ENCODE measurements at regions not wholly inside any gene's neighbourhood (a gene's known extent, or its start where the extent isn't known, plus 50 kb on each side); places are given as distances from the start of the nearest gene placed in this dataset.

DNA sequence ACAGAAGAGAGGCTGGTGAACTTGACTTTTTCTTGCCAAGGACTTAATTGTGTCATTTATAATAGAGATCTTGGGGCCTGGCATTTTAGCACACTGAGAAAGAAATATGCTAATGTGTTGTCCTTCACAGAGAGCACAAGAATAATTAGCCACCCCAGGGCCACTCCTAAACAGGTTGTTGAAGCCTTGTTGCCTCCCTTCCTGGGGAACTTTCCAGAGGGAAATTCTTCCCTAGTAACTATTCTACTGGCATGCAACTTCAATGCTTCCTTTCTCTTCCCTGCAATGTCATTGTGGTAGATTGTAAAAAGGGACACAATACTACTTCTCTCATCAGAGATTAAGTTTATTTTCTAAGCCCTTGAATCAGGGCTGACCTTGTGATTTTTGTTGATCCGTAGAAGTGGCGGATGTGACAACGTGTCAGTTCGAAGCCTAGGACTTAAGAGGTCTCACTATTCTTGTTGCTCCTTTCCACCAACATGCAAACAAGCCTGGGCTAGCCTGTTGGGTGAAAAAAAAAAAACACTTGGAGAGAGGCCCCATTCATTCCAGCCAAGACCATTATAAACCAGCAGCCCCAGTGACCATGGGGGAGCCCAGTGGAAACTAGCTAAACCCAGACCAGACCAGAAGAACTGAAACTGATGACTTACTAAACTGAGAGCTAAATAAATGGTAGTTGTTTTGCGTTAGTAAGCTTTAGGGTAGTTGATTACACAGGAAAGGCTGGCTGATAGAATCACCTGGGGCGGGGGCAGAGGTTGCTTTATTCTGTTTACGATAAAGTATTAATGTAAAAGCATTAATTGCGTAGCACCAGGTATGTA lies 287.2 kb downstream of the SHQ1 start:
- DNase-seq = no peak

DNA sequence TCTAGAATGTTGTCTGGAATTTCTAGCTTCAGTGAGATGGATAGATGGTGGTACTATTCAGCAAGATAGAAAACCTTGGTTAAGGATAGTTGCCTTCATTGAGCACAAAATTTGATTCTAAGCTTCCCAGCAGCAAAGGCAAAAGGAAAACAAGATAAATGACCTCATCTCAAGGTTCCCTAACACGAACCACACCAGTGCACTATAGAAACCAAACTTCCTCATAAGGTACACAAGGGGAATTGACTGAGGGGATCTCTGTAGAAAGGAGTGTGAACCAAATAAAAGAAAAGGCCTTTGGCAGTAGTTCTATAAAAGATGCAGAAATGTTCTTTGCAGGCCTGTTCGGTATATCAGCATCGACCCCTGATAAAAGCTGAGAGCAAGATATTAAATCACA lies 288.9 kb downstream of the SHQ1 start:
- DNase-seq = no peak

DNA sequence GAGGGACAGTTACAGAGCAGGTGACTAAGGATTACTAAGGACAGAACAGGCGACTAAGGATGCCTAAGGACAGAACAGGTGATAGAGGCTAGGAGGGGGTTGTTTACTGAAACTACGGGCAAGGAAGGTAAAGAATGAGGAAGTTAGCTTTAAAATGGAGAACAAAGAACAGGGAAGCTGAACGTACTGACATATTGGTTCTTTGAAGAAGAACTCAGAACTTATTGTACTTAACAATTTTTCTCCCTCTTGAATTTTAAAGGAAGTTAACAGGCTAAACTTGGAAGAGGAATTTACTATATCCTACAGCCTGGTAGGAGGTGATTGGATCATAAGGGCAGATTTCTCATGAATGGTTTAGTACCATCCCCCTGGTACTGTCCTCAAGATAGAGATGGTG lies 290.2 kb downstream of the SHQ1 start:
- no peak for DNase-seq

DNA sequence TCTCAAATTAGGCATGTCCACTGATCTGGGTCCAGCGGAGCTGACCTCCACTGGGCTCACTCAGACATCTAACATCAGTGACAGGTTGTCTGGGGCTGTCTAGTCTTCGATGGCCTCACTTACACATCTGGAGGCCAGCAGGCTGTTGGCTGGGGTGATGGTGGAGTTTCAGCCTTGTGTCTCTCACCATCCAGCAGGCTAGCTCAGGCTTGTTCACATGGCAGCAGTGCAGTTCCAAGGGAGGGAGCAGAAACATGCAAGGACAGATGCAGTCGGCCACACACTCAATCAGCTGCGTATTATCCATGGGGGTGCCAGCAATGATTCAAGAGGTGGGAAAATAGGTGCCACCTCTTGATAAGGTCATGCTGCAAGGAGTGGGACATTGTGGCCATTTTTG lies 292.5 kb downstream of the SHQ1 start:
- no peak for DNase-seq

DNA sequence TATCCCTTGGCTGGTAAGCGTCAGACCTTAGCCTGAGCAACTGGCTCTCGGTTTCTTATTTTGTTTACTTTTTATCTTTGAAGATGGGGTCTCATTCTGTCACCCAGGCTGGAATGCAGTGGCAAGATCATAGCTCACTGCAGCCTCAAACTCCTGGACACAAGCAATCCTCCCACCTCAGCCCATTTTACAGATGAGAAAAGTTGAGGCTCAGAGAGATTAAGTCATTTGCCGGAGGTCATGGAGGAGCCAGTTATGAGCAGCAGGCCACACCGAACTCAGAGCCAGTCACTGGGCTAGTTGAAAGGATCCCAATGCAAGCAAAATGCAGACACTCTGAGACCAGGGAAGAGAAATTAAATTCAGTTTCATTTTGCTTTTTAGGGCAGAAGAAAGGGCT lies 293.6 kb downstream of the SHQ1 start:
- no peak for DNase-seq

DNA sequence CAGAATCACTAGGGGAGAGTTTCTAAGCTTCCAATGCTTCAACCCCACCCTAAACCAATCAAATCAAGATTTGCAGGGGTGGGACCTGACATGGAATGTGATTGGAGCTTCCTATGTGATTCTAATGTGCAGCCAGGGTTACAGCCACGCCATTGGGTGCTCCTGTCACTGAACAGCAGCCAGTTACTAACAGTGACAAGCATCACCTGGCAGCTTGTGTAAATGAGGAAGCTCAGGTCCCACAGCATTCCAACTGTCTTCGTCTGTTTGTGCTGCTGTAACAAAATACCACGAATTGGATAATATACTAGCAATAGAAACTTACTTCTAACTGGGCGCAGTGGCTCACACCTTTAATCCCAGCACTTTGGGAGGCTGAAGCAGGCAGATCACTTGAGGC lies 294.9 kb downstream of the SHQ1 start:
- DNase-seq = no peak

DNA sequence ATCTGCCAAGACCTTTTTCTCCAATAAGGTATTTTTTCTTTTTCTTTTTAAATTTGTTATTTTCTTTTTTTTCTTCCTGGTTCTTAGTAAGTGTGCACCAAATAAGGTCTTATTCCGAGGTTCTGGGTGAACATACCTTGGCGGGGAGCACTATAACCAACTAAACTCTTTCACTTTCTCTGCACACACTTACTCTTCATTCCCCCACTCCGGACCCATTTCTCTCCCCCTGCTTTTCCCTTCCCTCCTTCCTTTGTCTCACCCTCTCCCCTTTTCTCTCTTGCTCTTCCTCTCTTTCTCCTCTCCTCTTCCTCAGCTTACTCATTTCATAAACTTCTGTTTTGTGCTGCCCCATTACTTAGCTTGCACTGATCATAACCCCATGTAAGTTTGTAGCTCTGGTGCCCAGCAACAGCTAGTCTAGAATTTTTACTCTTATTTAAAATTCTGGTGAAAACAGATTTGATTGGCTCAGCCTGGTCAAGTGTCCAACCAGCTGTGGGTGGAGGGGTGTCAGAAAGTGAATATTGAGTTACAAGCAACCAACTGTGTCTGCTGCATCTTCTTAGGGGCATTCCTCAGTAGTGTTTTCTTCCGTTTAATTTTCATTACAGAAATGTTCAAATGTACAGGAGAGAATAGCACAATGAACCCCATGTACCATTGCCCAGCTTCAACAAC lies 297.5 kb downstream of the SHQ1 start:
- DNase-seq = no peak

DNA sequence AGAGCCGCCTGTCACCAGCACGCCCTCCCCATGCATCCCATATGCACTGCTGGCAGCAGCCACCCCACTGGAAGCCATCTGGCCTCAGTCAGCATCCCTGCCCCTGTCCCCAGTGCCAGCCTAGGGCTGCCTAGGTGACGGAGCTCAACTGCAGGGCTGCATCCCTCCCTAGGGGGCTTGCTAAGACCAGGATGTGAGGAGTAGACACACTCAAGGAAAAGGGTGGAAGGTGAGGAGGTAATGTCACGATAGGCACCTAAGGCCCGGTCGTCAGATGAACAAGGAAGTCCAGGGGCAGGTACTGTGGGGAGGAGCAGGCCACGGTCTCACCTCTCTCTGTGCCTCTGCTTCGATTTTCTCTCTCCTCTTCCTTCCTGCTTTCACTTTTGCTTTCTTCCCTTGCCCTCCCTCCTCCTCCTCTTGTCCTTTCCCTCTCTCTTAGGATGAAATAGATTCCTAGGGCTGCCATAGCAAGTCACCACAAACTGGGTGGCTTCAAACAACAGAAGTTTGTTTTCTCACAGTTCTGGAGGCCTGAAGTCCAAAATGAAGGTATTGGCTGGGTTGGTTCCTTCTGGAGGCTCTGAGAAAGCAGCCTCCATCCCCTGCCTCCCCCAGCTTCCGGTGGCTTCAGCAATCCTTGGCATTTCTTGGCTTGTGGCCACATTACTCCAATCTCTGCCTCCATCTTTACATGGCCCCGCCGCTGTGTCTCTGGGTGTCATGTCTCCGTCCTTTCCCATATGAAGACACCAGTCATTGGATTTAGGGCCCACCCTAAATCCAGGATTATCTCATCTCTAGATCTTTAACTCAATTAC lies 298.3 kb downstream of the SHQ1 start:
- DNase-seq = peak; percentile 26

DNA sequence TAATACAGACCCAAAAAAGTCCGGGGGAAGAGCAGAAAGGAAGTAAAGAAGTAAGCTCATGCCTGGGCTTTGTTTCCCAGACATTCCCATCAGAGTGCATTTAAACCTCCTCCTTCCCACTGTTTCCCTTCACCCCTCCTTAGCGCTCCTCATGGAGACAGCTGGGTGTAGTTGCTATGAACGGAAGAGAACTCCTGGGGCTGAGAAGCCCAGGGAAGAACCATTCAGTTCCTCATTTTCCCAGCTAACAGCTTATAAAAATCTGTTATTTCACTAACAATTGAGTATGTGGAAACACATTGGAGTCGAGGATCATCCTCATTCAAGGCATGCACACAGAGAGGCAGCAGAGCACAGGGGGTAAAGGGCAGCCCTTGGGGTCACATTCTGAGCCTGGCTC lies 299.3 kb downstream of the SHQ1 start:
- no peak for DNase-seq

DNA sequence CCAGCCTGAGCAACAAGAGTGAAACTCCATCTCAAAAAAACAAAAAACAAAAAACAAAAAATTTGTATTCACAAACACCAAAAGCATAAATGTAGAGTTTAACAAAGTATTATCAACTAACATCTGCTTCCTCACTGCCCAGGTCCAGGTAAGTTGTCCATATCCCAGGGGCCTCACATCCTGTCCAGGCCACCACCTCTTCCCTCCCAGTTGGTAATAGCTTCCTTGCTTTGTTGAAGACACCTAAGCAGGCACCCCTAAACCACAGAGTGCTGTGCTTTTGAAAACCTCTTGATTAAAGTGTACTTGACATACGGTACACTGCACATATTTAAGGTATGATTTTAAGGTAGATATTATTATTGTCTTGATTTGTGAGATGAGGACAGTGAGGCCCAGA lies 299.8 kb downstream of the SHQ1 start:
- DNase-seq = no peak

DNA sequence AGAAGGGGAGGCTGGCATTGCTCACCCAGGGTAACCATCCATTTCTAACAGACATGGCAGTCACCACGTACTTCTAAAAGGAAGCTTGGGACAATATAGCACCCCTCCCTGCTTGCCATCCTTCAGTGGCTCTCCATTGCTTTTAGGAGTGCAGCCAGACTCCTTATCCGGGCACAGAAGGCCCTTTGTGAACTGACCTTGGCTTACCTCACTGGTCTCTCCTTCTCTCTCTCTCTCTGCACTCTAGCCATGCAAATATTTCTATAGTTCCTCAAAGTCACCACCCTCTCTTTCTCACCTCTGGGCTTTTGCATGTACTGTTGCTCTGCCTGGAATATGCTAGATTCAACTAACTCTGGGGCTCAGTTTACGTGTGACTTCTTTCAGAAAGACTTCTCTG lies 301.1 kb downstream of the SHQ1 start:
- no peak for DNase-seq

DNA sequence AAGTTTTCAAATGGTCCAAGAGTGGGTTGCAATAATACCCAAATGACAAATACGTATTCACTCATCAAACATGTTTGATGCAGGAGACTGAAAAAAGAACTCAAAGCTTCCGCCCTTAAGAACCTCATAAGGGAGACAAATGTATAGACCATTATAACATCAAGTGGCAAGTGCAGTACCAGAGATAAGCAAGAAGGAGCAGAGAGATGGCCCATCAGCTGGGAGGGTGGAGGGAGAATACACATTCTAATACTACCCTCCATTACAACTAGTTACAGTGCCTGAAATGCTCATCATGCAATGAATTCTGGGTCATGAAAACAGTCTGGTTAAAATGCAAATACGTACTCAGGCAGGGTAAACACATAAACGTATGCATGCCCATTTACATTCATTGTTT lies 304.0 kb downstream of the SHQ1 start:
- DNase-seq = no peak

DNA sequence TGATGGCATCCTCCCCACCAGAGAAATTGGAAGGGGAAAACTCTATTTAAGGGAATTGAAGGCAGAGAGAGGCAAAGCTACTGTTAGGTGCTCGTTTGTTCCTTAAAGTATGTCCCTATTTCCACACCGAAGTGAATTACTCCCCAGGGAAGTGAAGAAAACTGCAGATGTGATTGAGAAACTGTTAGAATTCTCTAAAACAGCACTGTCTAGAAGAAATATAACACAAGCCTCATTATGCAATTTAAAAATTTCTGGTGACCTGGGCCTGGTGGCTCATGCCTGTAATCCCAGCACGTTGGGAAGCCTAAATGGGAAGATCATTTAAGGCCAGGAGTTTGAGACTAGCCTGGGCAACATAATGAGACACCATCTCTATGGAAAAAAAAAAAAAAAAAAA lies 305.0 kb downstream of the SHQ1 start:
- DNase-seq = no peak

DNA sequence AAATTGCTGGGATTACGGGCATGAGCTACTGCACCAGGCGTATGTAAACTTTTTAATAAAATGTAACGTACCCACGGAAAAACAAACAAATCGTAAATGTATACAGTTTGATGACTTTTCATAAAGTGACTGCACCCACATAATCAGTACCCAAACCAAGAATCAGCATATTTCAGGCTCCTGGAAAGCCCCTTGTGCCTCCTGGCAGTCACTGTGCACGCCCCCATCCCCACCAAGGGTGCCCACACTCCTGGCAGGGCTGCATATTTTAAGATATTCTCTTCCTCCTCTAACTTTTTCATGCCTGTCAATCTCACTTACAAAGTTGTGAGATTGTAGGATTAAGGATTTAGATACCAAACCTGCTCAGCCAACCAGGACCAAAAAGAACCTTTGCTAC lies 305.5 kb downstream of the SHQ1 start:
- no peak for DNase-seq

DNA sequence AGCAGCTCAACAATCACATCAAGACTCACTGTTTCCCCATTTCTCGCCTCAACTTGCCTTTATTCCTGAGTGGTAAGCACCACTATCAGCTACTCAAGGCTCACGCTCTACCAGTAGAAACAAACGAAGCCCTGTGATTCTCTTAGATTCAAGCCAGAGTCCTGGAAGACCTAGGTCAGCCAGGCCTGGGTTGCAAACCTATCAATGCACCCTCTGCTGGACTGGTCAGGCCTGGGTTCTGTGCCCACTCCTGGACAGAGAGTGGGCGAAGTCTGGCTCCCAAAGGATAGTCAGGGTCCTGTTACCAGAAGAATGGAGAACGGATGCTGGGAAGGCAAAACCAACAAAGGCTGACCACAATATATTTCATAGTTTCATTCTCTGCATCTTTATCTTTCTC lies 308.4 kb downstream of the SHQ1 start:
- no peak for DNase-seq

DNA sequence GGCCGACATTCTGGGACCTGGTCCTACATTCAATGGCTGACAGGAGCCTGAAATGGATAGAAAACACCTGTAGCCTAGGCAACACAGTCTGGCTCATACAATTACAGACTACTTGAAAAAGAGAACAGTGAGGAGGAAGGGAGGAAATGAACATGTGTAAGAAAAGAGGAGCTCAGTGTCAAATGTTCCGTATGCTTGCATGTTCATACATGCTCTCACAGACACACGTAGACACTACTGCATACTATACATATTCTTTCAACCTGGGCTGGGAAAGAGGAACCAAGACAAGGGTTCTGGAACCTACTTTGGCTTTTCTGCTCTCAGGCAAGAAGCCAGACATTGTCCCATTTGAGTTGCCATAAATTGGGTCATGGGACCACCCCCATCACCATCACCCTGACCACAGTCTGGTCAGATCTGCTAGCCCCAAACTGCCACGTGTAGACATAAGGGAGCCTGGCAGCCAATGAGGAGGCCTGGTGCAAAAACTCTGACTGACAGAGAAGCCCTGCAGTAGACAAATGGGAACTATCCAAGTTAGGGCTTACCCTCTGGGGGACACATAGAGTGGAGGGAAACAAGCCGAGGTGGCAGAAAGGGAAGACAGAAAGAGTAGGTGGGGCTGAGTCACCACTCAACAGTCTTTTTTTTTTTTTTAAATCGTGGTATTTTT lies 310.0 kb downstream of the SHQ1 start:
- peak; percentile 26 for DNase-seq

DNA sequence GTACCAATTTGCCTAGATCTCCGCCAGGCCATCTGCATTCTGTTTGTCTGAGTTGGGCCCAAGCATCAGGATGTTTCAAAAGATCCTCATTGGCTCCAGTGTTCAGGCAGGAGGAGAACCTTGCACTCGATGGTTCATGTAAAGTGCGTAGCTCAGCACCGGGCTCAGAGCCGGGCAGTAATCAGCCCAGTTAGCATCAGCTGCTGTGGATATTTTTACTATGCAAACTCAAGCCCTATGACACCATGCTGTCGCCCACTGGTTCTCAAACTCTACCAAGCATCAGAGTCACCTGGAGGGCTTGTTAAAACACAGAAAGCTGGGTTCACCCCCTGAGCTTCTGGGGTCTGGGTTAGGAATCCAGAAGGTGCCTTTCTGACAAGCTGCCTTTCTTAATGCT lies 310.8 kb downstream of the SHQ1 start:
- no peak for DNase-seq

DNA sequence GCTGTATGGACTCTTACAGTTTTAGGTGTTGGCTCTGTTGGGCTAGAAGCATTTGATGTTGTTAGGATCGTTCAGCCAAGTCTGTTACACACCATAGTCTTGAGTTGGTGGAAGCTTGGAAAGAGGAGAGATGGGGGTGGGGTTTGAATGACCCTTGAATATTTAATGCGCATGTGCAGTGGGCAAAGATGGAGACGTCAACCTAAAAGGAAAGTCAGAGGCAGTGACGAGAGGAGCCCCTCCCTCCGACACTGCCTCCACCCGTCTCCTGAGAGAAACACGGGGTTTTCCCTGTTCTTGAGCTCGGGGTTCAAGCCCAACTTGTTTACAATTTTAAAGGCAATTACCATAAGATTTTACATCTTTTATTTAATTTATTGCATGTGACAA lies 311.4 kb downstream of the SHQ1 start:
- no peak for DNase-seq

DNA sequence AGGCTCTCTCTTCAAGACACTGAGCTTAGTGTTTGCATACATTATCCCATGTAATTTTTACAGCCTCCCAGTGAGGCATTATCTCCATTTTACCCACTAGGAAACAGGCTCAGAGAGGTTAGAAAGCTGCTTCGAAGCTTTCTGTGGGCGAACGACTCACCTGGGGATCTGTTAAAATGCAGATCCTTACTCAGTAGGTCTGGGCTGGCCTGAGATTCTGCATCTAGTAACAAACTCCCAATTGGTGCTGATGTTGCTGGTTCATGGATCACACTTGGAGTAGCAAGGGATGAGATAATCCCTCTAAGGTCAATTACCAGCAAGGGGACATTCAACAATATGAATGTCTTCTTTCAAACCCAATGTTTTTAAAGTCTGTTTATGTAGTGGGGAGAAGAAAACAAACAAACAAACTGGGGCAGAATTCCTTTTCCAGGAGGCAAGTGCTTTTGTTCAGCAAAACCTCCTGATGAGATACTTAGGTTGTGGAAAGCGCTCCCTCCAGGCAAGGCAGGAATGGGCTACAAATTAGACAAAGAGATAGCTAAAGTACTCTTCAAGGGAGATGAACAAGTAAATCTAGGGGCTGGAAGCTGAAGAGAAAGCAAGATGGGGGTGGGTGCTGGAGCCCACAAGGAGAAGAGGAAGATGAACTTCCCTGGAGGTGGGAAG lies 311.9 kb downstream of the SHQ1 start:
- peak; percentile 32 for DNase-seq

DNA sequence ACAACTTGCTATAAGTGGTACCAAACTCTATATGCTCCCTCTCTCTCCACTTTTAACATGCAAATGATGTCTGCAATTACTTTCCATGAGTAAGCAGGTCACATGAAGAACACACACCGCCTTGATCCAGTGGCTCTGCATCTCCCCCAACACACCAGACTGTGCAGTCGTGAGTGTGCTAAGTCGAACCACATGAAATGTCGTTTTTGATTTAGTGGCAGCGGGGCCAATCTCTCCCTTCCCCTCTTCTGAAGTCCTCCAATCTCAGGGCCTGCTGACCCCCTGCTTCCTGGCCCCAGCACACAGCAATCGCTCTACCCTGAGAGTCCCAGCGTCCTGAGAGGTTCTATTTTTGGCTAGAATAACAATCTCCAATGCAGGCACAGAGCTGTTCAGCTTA lies 312.5 kb downstream of the SHQ1 start:
- DNase-seq = no peak

DNA sequence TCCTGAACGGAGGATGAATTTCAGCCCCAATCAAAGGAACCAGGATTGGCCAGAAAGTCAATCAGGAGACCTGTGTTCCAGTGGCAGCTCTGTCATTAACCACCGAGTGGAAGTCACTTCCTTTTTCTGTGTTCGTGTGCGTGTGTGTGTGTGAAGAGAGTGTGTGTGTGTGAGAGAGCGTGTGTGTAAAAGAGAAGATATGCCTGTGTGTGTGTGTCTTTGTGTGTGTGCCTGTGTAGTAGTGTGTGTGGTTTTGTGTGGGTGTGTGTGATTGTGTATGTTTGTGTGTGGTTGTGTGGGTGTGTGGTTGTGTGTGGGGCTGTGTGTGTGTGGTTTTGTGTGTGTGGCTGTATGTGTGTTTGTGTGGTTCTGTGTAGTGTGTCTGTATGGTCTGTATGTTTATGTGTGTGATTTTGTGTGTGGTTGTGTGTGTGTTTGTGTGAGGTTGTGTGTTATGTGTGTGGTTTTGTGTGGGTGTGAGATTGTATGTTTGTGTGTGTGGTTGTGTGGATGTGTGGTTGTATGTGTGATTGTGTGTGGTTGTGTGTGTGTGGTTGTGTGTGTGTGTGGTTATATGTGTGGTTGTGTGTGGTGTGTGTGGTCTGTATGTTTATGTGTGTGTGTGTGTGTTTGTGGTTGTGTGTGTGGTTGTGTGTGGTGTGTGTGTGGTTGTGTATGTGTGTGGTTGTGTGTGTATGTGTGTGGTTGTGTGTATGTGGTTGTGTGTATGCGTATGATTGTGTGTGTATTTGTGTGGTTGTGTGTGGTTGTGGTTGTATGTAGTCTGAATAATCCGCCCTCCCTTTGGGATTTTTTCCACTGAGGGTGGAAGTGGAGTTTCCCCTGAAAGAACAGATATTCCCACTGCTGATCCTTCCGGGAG lies 314.4 kb downstream of the SHQ1 start:
- no peak for DNase-seq

DNA sequence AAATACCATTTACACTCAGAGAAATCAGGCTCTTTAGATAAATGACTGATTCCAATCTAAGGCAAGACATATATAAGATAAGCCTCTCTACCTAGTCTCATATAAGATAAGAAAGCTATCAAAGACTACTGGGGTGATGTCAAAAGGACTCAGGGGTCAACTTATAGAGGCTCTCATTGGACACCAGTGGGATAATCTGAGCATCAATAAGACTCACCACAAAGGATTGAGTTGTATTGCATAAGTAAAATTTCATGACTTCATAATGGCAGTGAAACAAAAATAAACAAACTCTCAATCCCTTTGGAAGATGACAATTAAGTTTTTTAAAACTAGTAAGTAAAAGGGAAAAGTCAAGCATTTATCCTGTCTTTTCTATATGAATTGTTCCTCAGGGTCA lies 317.8 kb downstream of the SHQ1 start:
- no peak for DNase-seq
